Neural progenitor cell (in vitro differentiated cells): ENCODE measurements at regions not wholly inside any gene's neighbourhood (a gene's known extent, or its start where the extent isn't known, plus 50 kb on each side); places are given as distances from the start of the nearest gene placed in this dataset.

ENCODE experiments used
- EZH2 ChIP-seq: fragments of 200-600 bp; sonication (generic); IDR thresholded peaks from 2 replicates; pipeline ENCODE4 v1.6.1; 2017; ENCODE audit warnings: antibody characterized with exemption, mild to moderate bottlenecking, moderate library complexity
- TF ChIP-seq, protein P1 (sequence below): fragments of 200-600 bp; sonication (generic); IDR thresholded peaks from 2 replicates; pipeline ENCODE4 v1.5.1; 2017; ENCODE audit warnings: antibody characterized with exemption, mild to moderate bottlenecking

DNA sequence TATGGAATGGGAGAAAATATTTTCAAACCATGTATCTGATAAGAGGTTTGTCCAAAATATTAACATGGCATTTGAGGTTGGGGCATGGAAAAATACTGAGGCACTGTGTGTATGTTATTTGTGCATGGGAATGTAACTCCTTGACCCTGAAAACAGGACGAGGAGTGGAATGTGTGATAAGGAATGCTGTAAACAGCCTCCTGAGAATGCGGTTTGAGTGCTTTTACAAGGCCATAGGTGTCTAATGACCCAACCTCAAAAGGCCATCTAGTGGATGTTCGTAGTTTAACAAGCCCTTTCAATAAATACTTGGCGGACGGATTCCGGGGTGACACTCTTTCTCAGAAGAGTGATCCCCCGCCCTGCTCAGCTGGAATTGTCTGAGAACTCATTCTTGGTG, 162.9 kb upstream of the USP9X start:
- no peak for TF ChIP-seq EZH2
- TF ChIP-seq, protein P1, sequence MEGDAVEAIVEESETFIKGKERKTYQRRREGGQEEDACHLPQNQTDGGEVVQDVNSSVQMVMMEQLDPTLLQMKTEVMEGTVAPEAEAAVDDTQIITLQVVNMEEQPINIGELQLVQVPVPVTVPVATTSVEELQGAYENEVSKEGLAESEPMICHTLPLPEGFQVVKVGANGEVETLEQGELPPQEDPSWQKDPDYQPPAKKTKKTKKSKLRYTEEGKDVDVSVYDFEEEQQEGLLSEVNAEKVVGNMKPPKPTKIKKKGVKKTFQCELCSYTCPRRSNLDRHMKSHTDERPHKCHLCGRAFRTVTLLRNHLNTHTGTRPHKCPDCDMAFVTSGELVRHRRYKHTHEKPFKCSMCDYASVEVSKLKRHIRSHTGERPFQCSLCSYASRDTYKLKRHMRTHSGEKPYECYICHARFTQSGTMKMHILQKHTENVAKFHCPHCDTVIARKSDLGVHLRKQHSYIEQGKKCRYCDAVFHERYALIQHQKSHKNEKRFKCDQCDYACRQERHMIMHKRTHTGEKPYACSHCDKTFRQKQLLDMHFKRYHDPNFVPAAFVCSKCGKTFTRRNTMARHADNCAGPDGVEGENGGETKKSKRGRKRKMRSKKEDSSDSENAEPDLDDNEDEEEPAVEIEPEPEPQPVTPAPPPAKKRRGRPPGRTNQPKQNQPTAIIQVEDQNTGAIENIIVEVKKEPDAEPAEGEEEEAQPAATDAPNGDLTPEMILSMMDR, result peak; percentile 55
